ENCODE measurements at regions not wholly inside any gene's neighbourhood (a gene's known extent, or its start where the extent isn't known, plus 50 kb on each side); places are given as distances from the start of the nearest gene placed in this dataset.

- Histone ChIP-seq H2AFZ (ENCODE audit: low read depth) (no peak overlapping the region), H3K27ac (no peak overlapping the region), H3K79me2 (ENCODE audit: insufficient read depth, low read depth) (no peaks in the 10 kb centered on the region), H3K4me2 (no peak overlapping the region), H3K36me3 (ENCODE audit: insufficient read depth) (no peaks in the 10 kb centered on the region), H3K4me3 (IDR thresholded peaks at IDR 0.05; ENCODE audit: insufficient read depth, low read depth, low read length) (no peak overlapping the region), H3K4me1 (ENCODE audit: low read depth, poor library complexity, severe bottlenecking) (peaks cover 8% of the 10 kb centered on the region), H4K20me1 (ENCODE audit: insufficient read depth) (no peaks in the 10 kb centered on the region), H3K9ac (no peak overlapping the region), H3K27me3 (ENCODE audit: insufficient read depth, low read depth) (no peaks in the 10 kb centered on the region)
- no peak for TF ChIP-seq CTCF (conservative IDR thresholded peaks at IDR 0.05; ENCODE audit: low read depth, low read length)
Observed at GRCh38 chr13:31870511-31870910, 131.2 kb downstream of the RXFP2 start.

- no peaks in the 10 kb centered on the region for H4K20me1 ChIP-seq (ENCODE audit: insufficient read depth)
- no peaks in the 10 kb centered on the region for H3K79me2 ChIP-seq (ENCODE audit: insufficient read depth, low read depth)
- H3K9ac ChIP-seq, result no peak overlapping the region
- no peak overlapping the region for H3K4me3 ChIP-seq (IDR thresholded peaks at IDR 0.05; ENCODE audit: insufficient read depth, low read depth, low read length)
- H3K27me3 ChIP-seq (ENCODE audit: insufficient read depth, low read depth), result no peaks in the 10 kb centered on the region
- no peak overlapping the region for H3K4me2 ChIP-seq
- H3K4me1 ChIP-seq (ENCODE audit: low read depth, poor library complexity, severe bottlenecking), result peaks cover 8% of the 10 kb centered on the region
- H3K27ac ChIP-seq, result no peak overlapping the region
- TF ChIP-seq CTCF (conservative IDR thresholded peaks at IDR 0.05; ENCODE audit: low read depth, low read length), result no peak
- H2AFZ ChIP-seq (ENCODE audit: low read depth), result no peak overlapping the region
- H3K36me3 ChIP-seq (ENCODE audit: insufficient read depth), result no peaks in the 10 kb centered on the region
Observed at GRCh38 chr13:31873145-31873544, 133.8 kb downstream of the RXFP2 start.

GRCh38 chr13:31875134-31875533, 135.8 kb downstream of the RXFP2 start:
- no peaks in the 10 kb centered on the region for H3K27me3 ChIP-seq (ENCODE audit: insufficient read depth, low read depth)
- no peak overlapping the region for H3K27ac ChIP-seq
- TF ChIP-seq CTCF (conservative IDR thresholded peaks at IDR 0.05; ENCODE audit: low read depth, low read length), result no peak
- no peaks in the 10 kb centered on the region for H4K20me1 ChIP-seq (ENCODE audit: insufficient read depth)
- peaks cover 9% of the 10 kb centered on the region for H3K4me1 ChIP-seq (ENCODE audit: low read depth, poor library complexity, severe bottlenecking)
- H3K9ac ChIP-seq, result no peak overlapping the region
- H2AFZ ChIP-seq (ENCODE audit: low read depth), result no peak overlapping the region
- no peak overlapping the region for H3K4me3 ChIP-seq (IDR thresholded peaks at IDR 0.05; ENCODE audit: insufficient read depth, low read depth, low read length)
- H3K36me3 ChIP-seq (ENCODE audit: insufficient read depth), result no peaks in the 10 kb centered on the region
- no peaks in the 10 kb centered on the region for H3K79me2 ChIP-seq (ENCODE audit: insufficient read depth, low read depth)
- no peak overlapping the region for H3K4me2 ChIP-seq

GRCh38 chr13:31878052-31878451, 138.7 kb downstream of the RXFP2 start:
- Histone ChIP-seq H3K4me2 (no peak overlapping the region), H3K4me1 (ENCODE audit: low read depth, poor library complexity, severe bottlenecking) (peaks cover 26% of the 10 kb centered on the region), H3K4me3 (IDR thresholded peaks at IDR 0.05; ENCODE audit: insufficient read depth, low read depth, low read length) (no peak overlapping the region), H3K9ac (no peak overlapping the region), H3K36me3 (ENCODE audit: insufficient read depth) (no peaks in the 10 kb centered on the region), H2AFZ (ENCODE audit: low read depth) (no peak overlapping the region), H4K20me1 (ENCODE audit: insufficient read depth) (no peaks in the 10 kb centered on the region), H3K79me2 (ENCODE audit: insufficient read depth, low read depth) (no peaks in the 10 kb centered on the region), H3K27ac (no peak overlapping the region), H3K27me3 (ENCODE audit: insufficient read depth, low read depth) (no peaks in the 10 kb centered on the region)
- TF ChIP-seq CTCF (conservative IDR thresholded peaks at IDR 0.05; ENCODE audit: low read depth, low read length), result no peak
